Heart left ventricle (tissue), 13 donors: ENCODE measurements at regions not wholly inside any gene's neighbourhood (a gene's known extent, or its start where the extent isn't known, plus 50 kb on each side); places are given as distances from the start of the nearest gene placed in this dataset.

Experiments used
- CTCF ChIP-seq, 12 donors: fragments of 200-600 bp; sonication (generic) in 4 of 12; IDR thresholded peaks; one replicate each; pipeline versions ENCODE4 v1.5.0 to v1.8.0; 2018 to 2022; ENCODE audit warnings: antibody characterized with exemption in 12 of 12, mild to moderate bottlenecking in 5 of 12
- POLR2A ChIP-seq, 2 donors: fragments of 450-650 bp; IDR thresholded peaks; one replicate each; pipeline ENCODE4 v1.6.1; 2017; ENCODE audit warnings: antibody characterized with exemption in 2 of 2, mild to moderate bottlenecking in 2 of 2, moderate library complexity in 2 of 2
- donor health status: ischemic (EF 13 %, LVEDD 7.1; RV severe dilation, severe dysfunction).
- donor health status: DM: no; HTN: yes; CAD: no.
- donor health status: DM: no; HTN: no; CAD: no.
- donor health status: ischemic (EF 25% LVEDD 6.9; RV normal size, moderate dysfunction).
- donor health status: ischemic (EF 25% LVEDD 5.7; RV mildly dilated, moderate dysfunction).
- donor health status: ischemic (EF 35%, LVEDD 5.7; RV mildly dilated, moderate dysfunction).
- donor health status: nonischemic (EF 11% LVEDD 7.7; RV severe dilation, severe dysfunction).
- donor health status: DM: yes; HTN: yes; CAD: no.
- donor health status: PGD.
- donor health status: ischemic (EF 29% LVEDD 5.4; RV normal size, mild dysfunction).
- donor health status: nonischemic (EF 23%, LVEDD 6.1; RV moderate dilation, normal function).

GRCh38 chr4:83686166-83686565 is 150.3 kb downstream of the GPAT3 start:
- TF ChIP-seq POLR2A (IDR thresholded peaks at IDR 0.05) (no peak), CTCF (IDR thresholded peaks at IDR 0.05) (no peak)
